Colon (tissue), 2 donors: ENCODE measurements at regions not wholly inside any gene's neighbourhood (a gene's known extent, or its start where the extent isn't known, plus 50 kb on each side); places are given as distances from the start of the nearest gene placed in this dataset.

Experiments used
- FAIRE-seq: peaks from 2 replicates; lab custom pipeline; 2012; peaks lifted over from hg19 to GRCh38; lab: Jason Lieb, UNC
- donor health status: control.
- donor health status: control.

DNA sequence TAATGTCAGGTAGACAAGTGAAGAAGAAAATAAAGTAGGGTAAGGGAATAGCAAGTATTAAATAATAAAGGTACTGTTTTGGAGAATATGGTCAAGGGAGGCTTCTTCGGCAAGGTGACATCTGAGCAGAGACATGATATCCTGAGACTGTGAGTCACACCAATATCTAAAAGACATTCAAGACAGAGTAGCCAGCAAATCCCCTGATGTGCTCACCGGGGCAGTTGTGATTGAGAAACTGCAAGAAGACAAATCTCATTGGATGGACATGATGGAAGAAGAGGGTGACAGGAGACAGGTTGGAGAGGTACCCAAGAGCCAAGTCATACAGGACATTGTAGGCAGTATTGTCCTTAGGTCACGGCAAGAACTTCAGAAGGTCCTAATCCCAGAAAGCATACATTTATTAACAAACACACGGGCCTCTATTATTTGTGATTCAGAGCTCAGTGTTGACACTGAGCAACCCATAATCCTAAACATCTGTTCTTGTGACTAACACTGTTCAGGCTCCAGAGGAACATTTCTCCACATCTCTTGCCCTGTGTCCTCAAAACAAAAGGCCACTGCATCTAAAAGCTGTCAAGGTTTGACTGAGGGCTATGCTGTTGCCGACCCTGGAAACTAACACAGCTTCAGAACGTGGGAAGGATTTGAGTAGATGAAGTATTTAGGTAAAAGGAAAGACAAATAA lies 258.7 kb upstream of the CLINT1 start:
- FAIRE-seq: no peak

- no peak for FAIRE-seq
Measured at GRCh38 chr5:158116965-158117364, 258.0 kb upstream of the CLINT1 start.

DNA sequence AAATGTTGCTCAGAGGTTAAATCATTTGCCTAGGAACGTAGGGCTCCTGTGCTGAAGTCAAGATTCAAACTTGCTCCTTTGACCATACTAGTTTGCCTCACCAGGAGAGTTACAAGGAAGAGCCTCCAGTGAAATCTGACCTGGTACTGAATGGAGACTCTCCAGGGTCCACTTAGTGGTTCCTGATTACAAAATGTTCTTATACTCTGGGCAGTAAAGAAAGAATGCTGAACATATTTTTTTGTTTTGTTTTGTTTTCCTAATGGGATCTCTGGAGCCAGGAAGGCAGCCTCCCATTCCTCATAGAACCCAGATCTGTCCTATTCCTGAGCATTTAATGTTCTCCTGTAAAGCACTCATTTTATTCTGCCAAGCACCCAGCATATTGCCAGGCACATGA lies 256.5 kb upstream of the CLINT1 start:
- no peak for FAIRE-seq

DNA sequence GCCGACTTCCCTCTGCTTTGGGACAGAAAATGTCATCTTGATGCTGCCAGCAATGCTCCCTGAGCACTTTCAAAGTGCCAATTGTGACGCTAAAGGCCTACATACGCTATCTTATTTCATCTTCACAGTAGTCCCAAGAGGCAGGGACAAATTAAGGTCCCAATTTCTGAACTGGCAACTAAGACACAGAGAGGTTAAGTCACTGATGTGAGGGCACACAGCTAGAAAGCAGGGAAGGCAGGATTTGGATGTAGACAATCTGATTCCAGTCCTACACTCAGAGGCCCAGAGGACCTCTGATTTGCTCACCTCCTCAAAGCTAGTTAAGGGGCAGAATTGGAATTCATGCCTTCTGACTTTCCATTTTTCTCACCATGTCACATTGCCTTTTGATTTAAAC lies 249.2 kb upstream of the CLINT1 start:
- FAIRE-seq: no peak

DNA sequence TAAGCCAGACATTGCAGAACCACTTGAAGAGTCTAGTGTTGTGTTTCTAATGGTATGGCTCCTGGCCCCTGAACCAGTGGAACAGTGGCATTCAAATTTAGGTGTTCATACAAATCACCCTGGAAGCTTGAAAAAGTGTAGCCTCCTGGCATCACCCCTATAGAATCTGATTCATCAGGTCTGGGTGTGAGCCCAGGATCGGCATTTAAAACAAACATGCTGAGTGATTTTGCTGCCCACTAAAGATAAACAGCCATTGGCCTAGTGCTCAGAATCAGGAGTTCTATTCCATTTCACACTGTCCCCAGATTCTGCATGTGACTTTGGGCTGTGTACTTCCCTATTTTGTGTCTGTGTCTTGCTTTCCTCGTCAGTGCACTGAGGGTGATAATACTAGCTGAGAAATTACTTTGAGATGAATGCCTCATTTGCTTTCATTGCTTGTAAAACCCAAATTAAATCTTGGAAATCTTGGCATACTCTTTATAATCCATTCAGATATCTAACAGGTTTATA lies 241.5 kb upstream of the CLINT1 start:
- no peak for FAIRE-seq

- no peak for FAIRE-seq
Measured at GRCh38 chr5:158099571-158100105, 240.7 kb upstream of the CLINT1 start.

DNA sequence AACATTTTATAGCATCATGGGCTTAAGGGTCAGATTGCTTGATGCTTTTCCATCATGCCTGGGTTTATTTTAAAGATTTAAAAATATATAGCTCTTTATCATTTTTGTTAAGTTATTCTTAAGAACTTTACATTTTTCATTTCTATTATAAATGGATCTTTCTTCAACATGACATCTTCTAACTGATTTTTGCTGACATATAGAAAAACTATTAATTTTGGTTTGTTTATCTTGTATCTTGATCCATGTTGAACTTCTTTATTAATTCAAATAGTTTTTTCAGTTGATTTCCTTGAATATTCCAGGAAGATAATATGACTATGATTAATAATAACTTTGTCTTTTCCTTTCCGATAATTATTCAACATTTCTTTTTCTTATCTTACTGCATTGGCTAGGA lies 237.9 kb upstream of the CLINT1 start:
- no peak for FAIRE-seq

DNA sequence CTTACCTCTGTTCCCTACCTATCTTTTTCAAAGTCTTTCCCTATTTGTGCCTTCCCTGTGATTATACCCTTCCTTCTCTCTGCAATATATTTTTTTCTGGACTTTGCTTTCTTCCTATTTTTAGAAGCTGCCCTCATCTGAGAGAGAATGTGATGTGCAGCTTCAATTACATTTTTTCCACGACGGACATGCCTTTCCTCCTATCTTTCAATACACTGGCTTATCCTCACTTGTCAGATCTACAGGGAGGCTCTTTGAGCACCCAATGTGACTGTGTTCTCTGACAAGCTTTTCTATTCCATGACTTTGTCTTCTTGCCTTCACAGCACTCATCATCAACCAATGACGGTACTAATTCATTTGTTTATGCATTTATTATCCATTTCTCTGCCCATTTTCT lies 227.9 kb upstream of the CLINT1 start:
- no peak for FAIRE-seq

DNA sequence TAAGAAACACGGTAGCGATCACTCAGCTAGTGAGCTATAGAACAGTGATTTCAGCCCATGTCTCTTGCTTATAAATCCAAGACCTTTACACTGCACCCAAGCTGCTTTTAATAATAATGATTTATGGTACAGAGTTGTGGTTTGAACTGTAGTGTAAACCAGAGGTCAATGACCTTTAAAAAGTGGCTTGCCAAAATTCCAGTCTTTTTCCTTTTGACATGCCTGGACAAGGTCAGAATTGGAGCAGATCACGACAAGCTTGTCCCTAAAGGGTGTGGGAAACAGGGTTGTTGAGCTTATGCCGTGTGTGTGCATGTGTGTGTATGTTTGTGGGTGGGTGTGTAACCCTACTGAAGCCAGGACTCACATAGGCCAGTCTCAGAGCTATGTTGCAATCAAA lies 225.3 kb upstream of the CLINT1 start:
- FAIRE-seq: no peak

- FAIRE-seq: no peak
Measured at GRCh38 chr5:158082696-158083287, 223.8 kb upstream of the CLINT1 start.

DNA sequence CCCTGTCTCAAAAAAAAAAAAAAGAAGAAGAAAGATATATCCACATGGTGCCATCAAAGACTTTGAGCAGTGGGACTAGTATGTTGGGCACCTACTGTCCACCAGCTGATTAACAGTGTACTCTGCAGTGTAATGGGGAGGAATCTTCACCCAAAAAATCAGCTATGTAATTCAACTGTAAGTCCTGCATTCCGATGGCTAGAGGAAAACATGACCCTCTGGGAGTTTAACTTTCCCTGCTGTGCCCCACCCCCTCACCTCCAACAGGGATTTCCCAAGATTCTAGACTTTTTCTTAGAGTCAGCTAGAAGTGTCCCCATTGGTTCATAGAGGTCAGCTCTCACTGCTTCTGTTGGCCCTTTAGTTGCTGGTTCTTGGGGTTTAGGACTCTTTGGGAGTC lies 221.2 kb upstream of the CLINT1 start:
- FAIRE-seq: no peak

GRCh38 chr5:158079097-158079496 lies 220.2 kb upstream of the CLINT1 start:
- FAIRE-seq: no peak

GRCh38 chr5:158074992-158075769 lies 216.2 kb upstream of the CLINT1 start:
- FAIRE-seq: no peak

DNA sequence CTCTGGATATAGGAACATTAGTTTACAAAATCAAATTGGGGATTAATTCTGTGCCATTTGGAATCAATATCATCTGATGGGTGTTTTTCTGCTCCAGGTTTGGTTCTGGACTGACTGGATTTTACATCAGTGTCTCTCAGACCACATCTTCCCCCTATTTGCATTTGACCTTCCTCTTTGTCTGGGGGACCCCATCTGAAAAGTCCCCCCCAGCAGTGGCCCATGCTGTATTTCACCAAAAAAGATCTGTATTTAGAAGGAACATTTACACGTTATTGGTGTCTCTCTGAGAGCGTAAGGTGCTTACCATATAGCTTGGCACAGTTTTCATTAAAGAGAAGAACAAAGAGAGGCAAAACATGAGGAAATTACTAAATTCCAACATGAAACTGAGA lies 215.6 kb upstream of the CLINT1 start:
- no peak for FAIRE-seq

DNA sequence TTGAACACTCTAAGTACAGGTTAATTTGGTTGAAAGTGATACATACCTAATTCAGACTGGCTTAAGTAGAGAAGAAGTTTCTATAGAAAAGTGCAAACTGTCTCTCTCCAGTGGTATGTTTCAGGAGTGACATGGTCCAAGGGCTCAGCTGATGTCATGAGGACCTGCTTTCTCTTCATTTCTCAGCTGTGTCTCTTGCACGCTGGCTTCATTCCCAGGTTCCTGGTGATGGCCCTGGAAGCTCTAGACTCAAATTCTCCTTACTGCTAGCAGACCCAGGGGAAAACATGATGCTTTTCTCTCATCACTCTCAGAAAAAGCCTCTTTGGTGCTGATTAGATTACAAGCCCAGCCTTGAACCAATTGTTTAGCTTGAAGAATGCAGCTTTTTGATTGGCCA lies 211.9 kb upstream of the CLINT1 start:
- no peak for FAIRE-seq

GRCh38 chr5:158069838-158070237 lies 210.9 kb upstream of the CLINT1 start:
- no peak for FAIRE-seq

- FAIRE-seq: no peak
Measured at GRCh38 chr5:158068964-158069363, 210.0 kb upstream of the CLINT1 start.

DNA sequence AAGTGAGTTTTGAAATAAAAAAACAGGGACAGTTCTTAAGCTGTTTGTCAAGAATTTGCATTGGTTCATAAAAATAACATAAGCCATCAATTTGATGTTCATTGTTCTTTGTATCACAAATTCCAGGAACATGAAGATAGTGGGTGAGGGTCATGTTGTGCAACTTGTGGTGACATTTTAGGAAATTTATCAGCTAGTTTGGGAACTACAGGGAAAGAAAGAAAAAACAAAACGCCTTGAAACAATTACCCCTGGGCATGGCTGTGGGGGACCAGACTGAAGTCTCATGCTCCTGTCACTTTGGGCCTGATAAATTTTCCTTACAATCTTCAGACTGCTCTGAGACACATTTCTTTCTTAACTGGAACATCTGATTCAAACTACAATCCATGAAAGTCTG lies 207.1 kb upstream of the CLINT1 start:
- FAIRE-seq: no peak

GRCh38 chr5:158064334-158065123 lies 205.6 kb upstream of the CLINT1 start:
- no peak for FAIRE-seq

- no peak for FAIRE-seq
Measured at GRCh38 chr5:158063052-158063451, 204.1 kb upstream of the CLINT1 start.

DNA sequence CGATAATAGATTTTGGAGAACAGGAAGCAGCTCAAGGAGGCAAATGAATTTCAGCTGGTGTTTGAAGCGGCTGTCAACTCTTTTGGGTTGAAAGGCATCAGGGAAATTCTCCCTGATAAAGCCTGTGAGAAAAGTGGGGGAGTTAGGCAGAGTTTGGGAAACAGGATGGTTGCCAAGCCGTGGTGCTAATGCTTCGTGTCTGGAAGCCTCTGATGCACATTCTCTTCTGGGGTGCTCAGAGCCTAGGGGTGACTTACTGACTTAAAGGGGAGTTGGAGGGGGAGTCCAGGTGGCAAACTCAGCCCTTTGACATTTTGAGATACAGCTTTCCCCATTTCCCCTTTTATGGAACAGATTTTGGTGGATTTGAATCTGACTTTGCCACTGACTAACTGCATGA lies 202.5 kb upstream of the CLINT1 start:
- FAIRE-seq: no peak

DNA sequence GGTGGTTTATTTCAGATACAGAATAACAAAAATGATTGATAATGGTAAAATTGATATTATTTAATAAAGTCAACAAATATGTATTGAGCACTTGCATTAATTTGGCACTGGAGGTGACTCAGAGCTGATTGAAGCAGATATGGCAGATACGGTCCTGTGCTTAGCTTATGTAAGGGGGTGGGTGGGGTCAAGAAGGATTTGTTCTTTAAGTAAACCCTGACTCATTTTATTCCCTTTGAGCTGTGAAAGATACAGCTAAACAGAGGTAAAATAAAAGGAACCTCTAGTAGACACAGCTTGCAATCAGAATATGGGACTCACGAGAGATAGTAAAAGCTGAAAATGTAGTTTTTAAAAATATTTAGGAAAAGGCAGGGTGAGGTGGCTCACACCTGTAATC lies 201.3 kb upstream of the CLINT1 start:
- FAIRE-seq: no peak
